ENCODE measurements at regions not wholly inside any gene's neighbourhood (a gene's known extent, or its start where the extent isn't known, plus 50 kb on each side); places are given as distances from the start of the nearest gene placed in this dataset.
"Not testable (repeated sequence)": the region's sequence is repeated elsewhere in the genome, so short reads cannot be mapped to it uniquely, and the experiment has no call there.

GRCh38 chr15:32516954-32517353 is 61.5 kb upstream of the GOLGA8O start:
- not testable (repeated sequence) for TF ChIP-seq CTCF (conservative IDR thresholded peaks at IDR 0.05; ENCODE audit: low read depth, low read length); EZH2 (IDR thresholded peaks at IDR 0.05; ENCODE audit: low read length, unreplicated experiment)
